ENCODE measurements at regions not wholly inside any gene's neighbourhood (a gene's known extent, or its start where the extent isn't known, plus 50 kb on each side); places are given as distances from the start of the nearest gene placed in this dataset.

DNA sequence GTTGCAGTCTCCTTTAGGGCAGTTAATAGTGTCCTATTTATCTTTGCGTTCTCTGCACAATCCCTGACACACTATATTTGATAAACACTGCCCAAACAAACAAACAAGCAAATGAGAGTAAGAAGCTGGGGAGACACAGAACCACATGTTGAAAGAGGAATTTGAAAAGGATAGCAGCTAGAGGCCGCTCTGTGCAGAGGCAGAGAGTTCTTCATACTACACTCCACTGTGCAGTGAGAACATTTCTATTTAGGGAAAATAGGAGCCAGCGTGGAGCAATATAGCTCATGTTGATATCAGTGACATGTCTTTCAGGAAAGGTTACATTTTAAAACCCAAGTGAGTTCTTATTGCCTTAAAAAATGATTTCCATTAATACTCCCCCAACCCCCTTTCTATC lies 140.3 kb upstream of the SEL1L start:
- no peak for DNase-seq

GRCh38 chr14:81676395-81676794 lies 142.7 kb upstream of the SEL1L start:
- DNase-seq: no peak

- no peak for DNase-seq
These were observed 143.2 kb upstream of the SEL1L start for GRCh38 chr14:81676879-81677278.

- DNase-seq: no peak
These were observed 144.1 kb upstream of the SEL1L start for GRCh38 chr14:81677736-81678135.

- no peak for DNase-seq
These were observed 145.6 kb upstream of the SEL1L start for GRCh38 chr14:81679226-81679625.

DNA sequence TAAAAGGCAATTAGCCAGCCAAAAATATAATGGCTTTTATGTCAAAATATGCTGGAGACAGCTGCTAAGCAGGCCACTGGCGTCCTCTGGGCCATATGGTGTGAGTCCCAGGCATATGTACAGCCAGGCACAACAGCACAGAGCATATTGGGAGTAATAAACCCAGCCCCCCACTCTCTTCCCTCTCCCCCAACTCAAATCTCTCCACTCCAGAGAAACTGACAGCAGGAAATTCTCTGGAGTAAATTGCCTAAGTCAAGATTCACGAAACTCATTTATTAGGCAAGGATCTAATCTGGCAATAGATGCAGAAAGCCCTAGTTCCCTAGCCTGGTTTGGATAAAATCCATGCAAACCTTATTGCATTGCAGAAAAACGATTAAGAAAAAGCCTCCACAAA lies 147.9 kb upstream of the SEL1L start:
- no peak for DNase-seq

GRCh38 chr14:81682134-81682533 lies 148.5 kb upstream of the SEL1L start:
- DNase-seq: no peak

GRCh38 chr14:81682701-81683100 lies 149.0 kb upstream of the SEL1L start:
- DNase-seq: no peak

DNA sequence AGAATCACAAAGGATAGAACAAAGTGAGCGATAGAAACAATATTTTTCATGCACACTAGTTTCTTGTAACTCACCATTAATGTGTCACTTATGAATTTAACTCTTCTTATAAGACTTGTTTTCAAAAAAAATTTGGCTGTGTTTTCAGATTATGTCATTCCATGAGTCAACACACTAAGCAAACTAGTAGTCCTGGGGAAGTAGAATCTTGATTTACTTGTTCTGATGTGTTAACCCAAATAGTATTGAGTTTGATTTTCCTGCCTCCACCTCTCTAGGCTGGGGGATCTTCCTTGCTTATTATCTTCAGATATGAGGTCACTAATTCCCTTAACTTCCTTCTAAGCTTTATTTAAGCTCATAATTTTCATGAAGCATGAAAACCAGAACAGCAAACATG lies 151.0 kb upstream of the SEL1L start:
- DNase-seq: no peak

DNA sequence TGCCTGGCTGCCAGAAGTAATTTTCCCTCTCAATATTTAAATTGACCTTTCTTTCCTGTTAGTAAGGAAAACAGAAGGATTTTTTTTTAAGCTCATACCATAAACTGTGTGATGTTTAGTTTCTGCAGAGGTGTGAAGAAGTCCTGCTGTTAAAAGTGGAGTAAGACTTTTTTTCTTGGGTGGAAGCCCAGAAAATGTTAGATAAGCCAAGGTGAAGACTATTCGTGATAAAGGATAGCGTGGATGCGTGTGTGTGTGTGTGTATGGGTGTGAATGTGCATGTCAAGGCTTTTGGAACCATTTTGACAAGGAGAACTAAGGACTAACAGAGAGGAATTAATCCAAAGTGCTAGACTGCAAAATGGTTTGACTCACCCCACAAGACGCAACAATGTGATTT lies 152.9 kb upstream of the SEL1L start:
- DNase-seq: no peak

DNA sequence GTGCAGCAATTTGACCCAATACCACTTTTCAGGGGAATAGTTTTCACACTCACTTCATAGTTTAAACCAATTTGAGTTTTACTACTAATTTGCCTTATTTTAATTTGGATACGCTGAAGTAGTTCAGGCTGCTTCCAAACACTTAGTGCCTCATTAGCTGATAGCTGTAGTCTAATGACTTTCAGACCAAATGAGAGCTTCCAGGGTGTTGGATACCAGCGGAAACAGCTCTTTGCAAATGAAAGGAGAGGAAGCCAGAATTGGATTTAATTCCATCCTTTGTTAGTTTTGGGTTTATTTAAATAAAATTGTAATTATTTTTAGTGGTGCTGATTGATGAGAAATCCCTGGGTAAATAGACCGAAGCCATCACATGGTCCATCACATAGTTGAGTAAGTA lies 158.3 kb upstream of the SEL1L start:
- DNase-seq: no peak

- DNase-seq: no peak
These were observed 160.8 kb upstream of the SEL1L start for GRCh38 chr14:81694419-81694818.

DNA sequence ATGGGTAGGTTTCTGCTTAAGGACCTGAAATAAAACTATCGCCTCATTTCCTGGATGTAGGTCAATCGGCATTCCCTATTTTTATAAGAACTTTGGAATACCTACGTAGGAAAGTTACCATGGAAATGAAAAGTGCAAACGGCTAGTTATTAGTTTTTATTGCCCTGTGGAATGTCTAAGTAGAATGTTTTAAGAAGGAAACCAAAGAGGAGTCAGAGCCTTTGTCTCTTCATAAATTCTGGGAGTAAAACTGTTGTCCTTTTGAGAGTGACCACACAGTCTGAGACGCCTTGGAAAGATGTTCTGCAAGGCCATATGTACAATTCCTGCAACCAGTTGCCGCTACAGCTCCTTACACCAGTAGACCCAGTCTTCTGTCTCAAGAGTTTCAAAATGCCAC lies 176.0 kb upstream of the SEL1L start:
- no peak for DNase-seq

DNA sequence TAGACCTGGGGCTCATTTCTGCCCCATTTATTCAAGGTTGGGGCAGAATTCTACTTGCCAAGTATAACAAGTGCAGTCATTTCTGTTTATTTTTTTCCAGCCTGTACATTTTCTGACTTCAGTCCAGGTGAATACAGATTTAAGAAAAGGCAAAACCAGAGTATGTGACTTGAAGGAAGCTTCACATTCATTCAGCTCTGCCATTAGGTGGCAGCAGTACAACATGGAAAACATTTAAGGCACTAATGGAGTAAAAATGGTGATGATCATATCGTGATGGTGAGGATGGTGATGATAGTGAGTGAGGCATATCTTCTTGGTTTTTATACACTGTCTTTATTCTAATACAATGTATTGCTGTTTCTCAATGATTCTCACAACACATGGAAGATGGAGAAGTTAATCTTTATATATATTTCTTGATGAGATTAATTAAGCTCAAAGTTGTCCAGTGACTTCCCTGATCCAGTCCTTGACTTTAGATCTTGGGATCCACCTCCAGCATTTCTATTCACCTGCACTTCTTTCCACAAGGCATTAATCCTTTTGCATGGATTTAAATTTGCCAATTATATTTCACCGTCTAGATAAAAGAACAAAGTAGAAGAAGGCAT lies 176.7 kb upstream of the SEL1L start:
- peak in 1 of 14 donors; percentile 1 for DNase-seq

- no peak for DNase-seq
These were observed 182.1 kb upstream of the SEL1L start for GRCh38 chr14:81715731-81716130.

DNA sequence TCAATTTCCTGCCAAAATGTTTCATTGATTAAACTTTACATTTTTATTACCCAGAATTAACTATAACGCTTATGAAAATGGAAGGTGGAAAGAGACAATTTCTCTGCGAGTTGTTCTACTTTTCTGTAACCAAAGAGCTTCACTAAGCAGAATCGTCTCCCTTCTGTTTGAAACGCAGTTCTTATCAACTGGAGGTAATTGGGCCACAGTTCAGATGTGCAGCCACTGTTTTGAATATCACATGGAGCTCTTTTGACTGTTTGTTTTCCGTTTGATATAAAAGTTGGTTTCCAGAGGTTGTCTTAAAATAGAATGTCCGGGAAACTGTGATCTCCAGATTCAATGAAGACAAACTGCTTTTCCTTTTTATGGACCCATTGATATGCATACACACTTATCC lies 183.3 kb upstream of the SEL1L start:
- DNase-seq: no peak

- DNase-seq: no peak
These were observed 190.3 kb upstream of the SEL1L start for GRCh38 chr14:81723956-81724355.

DNA sequence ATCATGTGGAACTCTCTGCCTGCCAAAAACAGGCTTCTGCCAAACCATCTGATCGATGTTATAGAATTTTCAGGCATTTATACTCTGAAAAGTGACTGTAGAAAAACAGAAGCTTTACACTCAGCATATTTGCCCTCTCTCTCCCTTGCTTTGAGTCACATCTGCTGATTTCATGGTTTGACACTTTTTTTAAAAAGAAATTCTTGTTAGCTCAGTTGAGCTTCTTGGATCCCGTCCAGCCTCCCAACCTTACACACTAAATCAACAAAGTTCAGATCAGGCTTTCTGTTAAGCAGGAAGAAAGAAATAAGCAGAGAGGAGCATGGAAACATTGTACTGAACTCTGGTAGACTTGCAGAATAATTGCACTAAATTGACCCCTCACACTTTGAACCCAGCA lies 193.6 kb upstream of the SEL1L start:
- no peak for DNase-seq

DNA sequence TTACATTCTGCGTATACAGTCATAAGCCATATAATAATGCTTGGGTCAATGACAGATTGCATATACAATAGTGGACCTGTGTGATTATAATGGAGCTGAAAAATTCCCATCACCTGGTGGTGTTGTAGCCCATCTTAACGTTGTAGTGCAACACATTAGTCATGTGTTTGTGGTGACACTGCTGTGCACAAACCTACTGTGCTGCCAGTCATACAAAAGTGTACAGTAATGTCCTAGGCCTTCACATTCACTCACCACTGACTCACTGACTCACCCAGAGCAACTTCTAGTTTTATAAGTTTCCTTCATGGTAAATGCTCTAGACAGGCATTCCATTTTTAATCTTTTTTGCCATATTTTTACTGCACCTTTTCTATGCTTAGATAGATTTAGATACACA lies 194.8 kb upstream of the SEL1L start:
- no peak for DNase-seq

DNA sequence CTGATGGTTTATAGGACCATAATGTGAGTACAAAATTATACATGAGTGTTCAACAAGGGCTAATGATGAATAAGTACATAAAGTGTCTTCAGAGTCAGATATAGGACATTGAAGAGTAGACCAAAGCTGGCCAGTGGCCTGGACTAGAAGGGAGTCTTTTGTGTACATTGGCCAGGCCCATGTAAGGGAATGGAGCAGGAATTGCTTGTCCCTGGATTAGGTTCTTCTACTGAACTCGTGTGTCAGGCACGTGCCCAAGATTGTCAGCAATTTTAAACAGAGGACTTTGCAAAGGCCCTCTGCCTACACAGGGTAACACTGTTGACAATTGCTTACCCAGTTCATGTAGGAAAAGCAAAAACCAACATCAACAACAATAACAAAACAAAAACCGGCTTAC lies 196.0 kb upstream of the SEL1L start:
- DNase-seq: no peak

- no peak for DNase-seq
These were observed 204.3 kb upstream of the SEL1L start for GRCh38 chr14:81737938-81738337.

DNA sequence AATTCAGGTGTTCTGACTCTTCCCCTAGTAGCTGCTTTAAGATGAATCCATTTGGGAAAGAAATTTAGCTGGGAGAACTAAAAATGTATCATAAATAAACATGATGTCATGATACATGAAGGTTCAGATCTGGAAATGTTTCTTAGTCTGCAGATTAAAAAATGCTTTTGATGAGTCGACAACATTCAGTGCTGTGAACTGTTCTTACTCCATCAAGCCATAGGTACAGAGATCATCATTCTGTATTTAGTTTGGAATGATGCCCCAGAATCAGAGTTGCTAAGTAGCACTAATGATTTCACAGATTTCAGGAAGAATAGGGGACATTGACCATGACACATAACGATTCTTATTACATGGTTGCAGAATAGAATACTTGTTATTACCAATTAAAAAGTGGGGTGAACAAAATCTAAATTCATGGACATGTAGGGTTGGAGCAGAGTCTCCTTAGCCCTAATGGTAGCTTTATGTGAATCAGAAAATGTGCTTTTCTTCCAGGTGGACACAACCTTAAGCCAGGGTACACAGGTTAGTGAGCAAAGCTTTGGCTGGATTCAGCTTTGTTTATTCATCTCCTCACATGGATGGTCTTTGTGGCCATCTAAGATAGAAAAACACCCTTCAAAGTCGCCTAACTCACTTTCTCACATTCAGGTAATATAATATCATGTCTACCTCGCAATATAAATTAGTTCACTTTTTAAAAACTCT lies 205.4 kb upstream of the SEL1L start:
- no peak for DNase-seq

DNA sequence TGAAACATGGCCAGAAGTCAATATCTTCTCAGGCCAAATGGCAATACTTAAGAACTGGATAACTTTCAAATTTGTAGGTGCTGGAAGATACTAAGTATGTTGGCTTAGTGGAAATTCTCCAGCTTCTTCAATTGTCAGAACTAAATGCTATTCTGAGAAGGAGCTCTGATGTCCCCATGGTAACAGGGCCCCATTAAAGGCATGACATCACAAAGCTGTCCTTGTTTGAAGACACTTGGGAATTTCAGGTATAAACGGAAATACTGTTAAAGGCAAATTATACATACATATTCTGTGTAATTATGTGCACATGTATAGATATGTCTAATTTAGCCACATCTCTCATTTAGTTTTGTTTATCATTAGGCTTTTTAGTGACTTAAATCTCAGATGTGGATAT lies 210.0 kb upstream of the SEL1L start:
- no peak for DNase-seq

- DNase-seq: no peak
These were observed 217.5 kb upstream of the SEL1L start for GRCh38 chr14:81751198-81751597.

GRCh38 chr14:81759541-81759940 lies 225.9 kb upstream of the SEL1L start:
- DNase-seq: no peak
